ENCODE measurements at regions not wholly inside any gene's neighbourhood (a gene's known extent, or its start where the extent isn't known, plus 50 kb on each side); places are given as distances from the start of the nearest gene placed in this dataset.

DNA sequence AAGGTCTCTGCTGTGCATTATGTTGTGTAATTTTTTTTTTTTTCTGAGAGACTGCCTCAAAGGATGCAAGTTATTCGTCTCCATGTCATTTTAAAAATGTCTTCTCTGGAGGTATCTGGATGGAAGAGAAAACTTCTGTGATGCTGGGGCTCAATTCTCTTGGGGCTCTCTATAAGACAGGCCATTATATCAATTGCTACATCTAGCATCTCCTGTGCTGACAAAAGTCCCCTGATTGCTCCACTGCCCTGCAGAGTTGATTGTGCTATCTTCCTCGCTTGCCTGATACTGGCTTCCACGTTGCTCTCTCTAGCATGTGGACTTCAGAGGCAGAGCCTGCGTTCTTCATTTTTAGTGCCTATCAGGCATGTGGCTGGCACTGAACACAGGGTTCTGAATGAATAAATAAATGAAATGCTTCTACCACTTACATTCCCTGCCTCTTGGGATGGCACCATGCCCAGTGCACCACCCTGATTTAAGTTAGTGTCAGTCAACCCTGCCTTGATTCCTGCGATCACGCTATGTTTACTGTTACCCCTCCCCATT, 1035.5 kb upstream of the EEF2KMT start:
- TF ChIP-seq CTCF (IDR thresholded peaks at IDR 0.05; ENCODE audit: insufficient read depth, low read length, poor library complexity, severe bottlenecking) (no peak), EZH2phosphoT487 (conservative IDR thresholded peaks at IDR 0.05; ENCODE audit: low read length) (no peak)

Data from SU-DHL-6 (cell line).